ENCODE measurements at regions not wholly inside any gene's neighbourhood (a gene's known extent, or its start where the extent isn't known, plus 50 kb on each side); places are given as distances from the start of the nearest gene placed in this dataset.
"Not testable (repeated sequence)": the region's sequence is repeated elsewhere in the genome, so short reads cannot be mapped to it uniquely, and the experiment has no call there.

DNA sequence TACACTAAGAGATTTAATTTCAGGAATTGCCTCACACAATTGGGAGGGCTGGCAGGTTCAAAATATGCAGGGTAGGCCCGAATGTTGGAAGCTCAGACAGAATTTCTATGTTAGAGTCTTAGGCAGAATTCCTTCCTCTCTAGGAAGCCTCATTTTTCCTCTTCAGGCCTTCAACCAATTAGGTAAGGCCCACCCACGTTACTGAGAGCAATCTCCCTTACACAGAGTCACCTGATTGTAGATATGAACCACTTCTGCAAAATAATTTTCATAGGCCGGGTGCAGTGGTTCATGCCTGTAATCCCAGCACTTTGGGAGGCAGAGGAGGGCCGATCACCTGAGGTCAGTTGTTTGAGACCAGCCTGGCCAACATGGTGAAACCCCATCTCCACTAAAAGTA is 50.2 kb upstream of the HIVEP1 start:
- no peak for DNase-seq

GRCh38 chr6:11960909-11961779 is 51.0 kb upstream of the HIVEP1 start:
- DNase-seq, result no peak

DNA sequence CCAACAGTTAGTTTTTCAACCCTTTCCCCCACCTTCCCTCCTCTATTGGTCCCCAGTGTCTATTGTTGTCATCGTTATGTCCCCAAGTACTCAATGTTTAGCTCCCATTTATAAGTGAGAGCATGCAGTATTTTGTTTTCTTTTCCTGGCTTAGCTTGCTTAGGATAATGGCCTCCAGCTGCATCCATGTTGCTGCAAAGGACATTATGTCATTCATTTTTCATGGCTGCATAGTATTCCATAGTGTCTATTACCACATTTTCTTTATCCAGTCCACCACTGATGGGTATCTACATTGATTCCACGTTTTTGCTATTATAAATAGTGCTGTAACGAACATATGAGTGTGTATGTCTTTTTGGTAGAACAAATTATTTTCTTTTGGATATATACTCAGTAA is 55.3 kb upstream of the HIVEP1 start:
- no peak for DNase-seq

- no peak for DNase-seq
Observed at GRCh38 chr6:11953641-11954040, 58.5 kb upstream of the HIVEP1 start.

DNA sequence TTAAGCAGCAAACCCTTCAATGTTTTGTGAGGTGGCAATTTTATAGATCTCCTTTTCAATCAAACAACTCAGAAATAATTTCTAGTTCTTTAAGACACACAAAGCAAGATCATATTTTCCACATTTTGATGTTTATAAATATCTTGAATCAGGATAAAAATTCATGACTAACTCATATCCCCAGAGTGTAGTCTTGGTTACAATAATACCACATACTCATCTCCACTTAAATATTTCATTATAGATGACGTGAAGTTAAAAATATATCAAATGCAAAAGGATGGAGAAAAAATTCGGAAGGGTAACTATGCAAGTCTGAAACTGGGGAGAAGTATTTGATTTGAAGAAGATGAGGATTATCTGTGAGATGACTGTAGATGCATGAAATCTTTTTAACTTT is 59.8 kb upstream of the HIVEP1 start:
- DNase-seq, result no peak

GRCh38 chr6:11951868-11952267 is 60.2 kb upstream of the HIVEP1 start:
- no peak for DNase-seq

DNA sequence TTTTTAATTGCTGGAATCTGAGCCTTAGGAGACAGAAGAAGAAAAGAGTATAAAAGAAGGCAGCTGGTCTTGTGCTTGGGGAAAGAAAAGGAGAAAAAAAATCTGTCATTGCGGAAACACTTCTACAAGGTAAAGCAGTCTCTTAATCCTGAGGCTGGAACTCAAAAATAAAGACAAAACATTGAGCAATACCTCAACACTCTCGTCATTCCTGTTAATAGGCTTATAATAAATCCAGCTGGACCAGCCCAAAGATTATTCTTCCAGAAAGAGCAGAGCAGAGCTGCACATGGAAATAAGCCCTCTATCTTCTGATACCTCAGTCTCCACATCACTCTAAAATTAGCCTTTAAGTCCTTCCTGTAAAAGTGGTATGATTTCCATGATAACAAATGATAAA is 62.0 kb upstream of the HIVEP1 start:
- DNase-seq, result no peak

DNA sequence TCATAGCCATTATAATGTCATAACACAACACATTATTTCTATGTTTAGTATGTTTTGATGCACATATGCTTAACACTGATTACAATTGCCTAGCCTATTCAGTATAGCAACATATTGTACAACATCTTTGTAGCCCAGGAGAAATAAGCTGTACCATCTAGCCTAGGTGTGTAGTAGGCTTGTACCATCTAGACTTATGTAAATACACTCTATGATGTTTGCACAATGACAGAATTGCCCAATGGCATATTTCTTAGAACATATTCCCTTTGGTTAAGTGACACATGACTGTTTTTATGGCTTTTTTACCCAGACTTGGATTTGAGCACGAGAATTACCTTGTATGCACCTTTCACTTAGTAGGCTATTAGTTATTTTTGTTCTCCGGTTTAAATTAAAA is 64.5 kb upstream of the HIVEP1 start:
- no peak for DNase-seq

DNA sequence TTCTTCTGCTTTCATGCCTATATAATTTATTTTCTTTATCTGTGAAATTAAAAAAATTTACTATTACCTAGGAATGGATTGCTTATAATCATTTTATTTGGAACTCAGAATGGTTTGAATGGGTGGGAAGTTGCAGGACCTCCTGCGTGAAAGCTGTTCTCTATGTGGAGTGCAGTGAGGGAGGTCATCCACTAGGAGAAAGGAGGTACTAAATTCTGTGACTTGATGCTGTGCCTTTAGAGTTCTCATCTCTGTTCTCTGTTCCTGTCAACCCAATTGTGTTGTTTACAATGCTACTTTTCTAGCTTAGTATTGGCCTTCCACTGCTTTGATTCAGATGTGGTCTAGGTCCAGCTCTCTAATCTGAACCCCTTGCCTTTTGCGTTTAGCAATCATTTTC is 65.0 kb upstream of the HIVEP1 start:
- DNase-seq, result no peak

DNA sequence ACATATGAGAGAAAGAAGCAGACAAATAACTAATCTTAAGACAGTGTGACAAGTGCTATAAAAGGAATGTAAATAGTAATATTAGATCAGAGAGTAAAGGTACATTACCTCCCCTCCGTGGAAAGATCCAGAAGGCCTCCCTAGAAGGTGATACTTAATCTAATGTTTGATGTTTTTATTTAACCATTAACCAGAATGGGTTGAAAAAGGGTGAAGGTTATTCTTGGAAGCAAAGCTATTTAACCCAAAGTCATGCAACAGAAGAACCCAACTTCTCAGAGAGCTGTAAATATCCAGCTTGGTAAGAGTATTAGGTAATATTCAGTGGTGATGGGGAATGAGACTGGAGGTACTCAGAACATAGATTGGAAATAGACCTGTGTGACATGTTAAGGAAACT is 68.0 kb upstream of the HIVEP1 start:
- no peak for DNase-seq

- DNase-seq, result no peak
Observed at GRCh38 chr6:11943060-11943459, 69.1 kb upstream of the HIVEP1 start.

- DNase-seq, result no peak
Observed at GRCh38 chr6:11942185-11942864, 69.8 kb upstream of the HIVEP1 start.

- not testable (repeated sequence) for DNase-seq
Observed at GRCh38 chr6:11940532-11941166, 71.5 kb upstream of the HIVEP1 start.

DNA sequence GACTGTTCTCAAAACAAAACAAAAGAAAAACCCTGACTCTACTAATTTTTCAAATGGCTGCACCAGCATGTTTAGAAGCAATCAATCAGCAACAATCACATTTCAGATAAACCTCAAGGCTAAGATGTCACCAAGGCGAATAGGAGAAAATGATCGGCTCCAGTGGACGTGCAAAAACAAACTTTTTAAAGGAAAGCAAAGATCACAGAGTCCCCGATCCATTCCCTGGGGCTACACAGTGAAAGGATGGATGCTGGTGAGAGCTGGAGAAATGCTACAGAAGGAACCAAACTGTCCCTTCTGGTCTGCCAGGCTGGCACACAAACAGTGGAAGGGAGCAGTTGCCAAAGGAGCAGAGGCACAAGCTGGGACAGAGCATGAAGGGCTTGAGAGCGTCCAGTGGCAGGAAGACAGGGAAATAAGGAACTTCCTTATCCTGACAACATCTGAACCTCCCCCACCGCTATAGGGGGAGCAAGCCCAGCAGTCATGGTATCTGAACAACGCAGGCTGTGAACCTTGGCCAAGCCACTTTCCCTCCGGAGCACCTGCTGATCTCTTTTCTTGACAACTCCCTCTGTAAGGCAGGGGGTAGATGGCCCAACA is 73.7 kb upstream of the HIVEP1 start:
- DNase-seq, result peak; percentile 52

- no peak for DNase-seq
Observed at GRCh38 chr6:11934638-11935037, 77.5 kb upstream of the HIVEP1 start.

DNA sequence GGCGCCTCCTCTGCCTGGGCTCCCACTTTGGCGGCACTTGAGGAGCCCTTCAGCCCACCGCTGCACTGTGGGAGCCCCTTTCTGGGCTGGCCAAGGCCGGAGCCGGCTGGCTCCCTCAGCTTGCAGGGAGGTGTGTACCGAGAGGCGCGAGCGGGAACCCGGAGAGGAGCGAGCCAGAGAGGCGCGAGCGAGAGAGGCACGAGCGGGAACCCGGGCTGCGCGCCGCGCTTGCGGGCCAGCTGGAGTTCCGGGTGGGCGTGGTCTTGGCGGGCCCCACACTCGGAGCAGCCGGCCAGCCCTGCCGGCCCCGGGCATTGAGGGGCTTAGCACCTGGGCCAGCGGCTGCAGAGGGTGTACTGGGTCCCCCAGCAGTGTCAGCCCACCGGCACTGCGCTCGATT is 79.2 kb upstream of the HIVEP1 start:
- not testable (repeated sequence) for DNase-seq

DNA sequence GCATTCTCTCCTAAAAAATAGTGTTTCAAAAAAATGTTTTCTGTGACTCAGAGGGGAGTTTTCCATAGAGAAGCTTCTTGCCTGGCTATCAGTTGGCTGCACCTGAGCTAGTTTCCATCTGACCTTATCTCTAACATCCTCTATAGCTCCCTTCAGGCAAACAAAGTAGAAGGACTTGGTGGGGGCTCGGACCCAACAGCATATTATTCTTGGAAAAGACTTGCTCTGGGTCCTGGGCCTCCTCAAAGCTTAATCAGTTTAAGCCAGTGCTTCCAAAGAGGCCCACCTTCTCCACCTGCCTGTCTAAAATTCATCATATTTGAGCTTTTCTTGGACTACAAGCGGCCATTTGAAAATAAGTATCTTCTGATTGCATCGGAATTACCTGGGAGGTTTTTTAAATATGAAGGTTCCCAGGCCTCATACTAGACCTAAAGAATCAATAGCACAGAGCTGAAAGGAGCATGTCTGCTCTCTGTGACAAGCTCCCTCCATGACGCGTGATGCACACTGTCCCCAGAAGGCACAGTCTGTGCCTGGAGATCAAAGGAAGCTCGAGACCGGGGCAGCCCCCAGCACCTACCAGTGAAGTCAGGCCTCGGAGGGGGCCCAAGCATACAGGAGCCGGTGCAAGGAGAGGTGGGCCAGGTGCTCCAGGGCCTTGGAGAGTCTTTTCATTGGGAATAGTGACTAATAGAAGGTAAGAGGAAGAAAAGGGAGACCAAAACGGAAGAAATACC is 80.6 kb upstream of the HIVEP1 start:
- DNase-seq, result no peak

- not testable (repeated sequence) for DNase-seq
Observed at GRCh38 chr6:11930834-11931233, 81.3 kb upstream of the HIVEP1 start.

DNA sequence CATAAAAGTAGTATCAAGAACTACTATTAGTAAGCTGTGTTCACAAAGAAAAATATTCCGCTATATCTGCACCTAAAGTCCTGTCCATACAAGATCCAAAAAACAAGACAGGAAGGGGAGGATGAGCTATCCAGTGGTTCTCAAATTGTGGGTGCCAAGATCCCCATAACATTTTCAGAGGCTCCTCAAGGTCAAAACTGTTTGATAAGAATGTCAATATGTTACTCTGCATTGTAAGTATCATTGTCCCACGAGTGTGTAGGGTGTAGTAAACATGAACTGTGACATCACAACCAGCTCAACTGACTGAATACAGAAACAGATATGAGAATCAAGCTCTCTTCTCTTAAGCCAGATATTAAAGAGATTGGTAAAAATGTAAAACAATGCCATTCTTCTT is 81.9 kb upstream of the HIVEP1 start:
- no peak for DNase-seq

DNA sequence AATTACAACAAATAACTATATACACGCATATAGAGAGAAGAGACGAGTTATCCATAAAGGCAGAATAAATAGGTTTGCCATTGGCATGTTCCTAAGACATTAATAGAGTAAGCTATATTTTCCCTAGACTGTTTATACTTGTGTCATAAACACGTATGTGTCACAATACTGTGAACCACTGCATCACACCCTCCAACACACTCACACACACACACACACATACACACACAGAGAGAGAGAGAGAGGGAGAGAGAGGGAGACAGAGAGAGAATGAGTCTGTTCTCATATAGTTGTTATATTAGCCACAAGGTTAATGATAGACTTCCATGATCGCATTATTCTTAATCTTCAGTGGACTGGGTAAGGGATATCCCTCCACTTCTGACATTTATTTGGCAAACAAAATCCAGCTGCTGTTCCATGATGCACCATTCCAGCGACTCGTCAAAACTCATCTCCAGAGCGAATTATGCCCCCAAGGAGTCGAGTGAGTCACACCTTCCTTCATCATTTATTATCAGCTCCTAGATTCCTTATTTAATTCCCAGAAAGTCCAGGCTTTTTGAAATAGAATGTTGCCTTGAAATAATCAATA is 82.8 kb upstream of the HIVEP1 start:
- DNase-seq, result no peak

- DNase-seq, result no peak
Observed at GRCh38 chr6:11926594-11927407, 85.3 kb upstream of the HIVEP1 start.

DNA sequence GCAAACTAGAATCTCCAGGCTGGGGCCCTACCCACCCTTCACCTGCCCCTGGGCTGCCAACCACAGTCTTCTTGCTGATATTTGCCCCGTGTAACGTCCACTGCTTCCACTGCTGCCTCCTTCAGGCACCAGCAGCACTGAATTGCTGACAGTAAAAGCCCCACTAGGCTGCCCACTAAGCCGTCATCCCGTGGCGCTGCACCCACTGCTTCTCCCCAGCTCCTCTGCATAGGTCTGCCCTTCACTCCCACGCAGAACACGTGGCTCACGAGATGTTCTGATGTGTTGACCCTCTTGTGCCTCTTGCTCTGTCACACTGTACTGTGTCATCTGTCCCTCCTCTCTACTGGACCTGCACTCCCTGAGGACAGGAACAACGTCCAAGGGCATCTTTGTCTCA is 86.3 kb upstream of the HIVEP1 start:
- DNase-seq, result no peak
